Kasumi-1 (cell line): ENCODE measurements at regions not wholly inside any gene's neighbourhood (a gene's known extent, or its start where the extent isn't known, plus 50 kb on each side); places are given as distances from the start of the nearest gene placed in this dataset.

Source experiments
- DNase-seq, 2 experiments: peaks; one replicate each; lab custom pipeline; 2025; lab: John Stamatoyannopoulos, UW

DNA sequence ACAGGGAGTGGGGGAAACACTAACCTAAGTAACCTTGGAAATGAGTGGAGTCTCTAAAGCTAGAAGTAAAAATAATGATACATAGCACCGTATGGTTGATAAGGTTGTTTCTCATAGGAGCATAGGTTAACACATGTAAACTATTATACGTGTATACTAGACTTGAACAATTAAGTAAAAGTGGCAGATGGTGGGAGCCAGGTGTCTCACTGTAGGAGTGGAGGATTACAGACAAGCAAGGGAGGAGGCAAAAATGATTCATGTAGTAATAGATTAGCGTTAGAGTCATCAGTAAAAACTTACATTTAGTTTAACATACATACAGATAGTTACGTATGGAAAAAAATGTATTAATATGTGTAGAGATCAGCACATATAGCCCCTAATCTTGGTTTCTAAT lies 138.4 kb upstream of the DSCAM start:
- DNase-seq, result no peak

DNA sequence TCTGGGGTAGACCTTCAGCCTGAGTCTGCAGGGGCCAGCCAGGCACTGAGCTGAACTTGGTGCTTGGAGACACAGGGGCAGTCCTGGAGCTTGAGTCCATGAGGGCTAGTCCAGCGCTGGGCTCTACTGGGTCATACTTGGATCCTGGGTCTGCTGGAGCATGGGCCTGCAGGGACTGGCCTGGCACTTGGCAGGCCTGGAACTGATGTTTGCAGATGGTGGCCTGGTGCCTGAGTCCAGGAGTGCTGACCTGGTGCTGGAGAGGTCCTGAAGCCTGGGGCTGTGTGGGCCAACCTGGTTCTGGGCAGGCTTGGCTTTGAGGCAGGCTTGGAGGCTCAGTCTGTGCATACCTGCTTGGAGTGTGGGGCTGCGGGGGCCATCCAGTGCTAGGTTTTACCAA lies 143.4 kb upstream of the DSCAM start:
- no peak for DNase-seq

GRCh38 chr21:40997831-40998230 lies 150.9 kb upstream of the DSCAM start:
- DNase-seq, result no peak

GRCh38 chr21:41000838-41001237 lies 153.9 kb upstream of the DSCAM start:
- no peak for DNase-seq

GRCh38 chr21:41006636-41007035 lies 159.7 kb upstream of the DSCAM start:
- DNase-seq, result no peak

- no peak for DNase-seq
Measured at GRCh38 chr21:41008351-41008750, 159.6 kb upstream of the BACE2 start.

DNA sequence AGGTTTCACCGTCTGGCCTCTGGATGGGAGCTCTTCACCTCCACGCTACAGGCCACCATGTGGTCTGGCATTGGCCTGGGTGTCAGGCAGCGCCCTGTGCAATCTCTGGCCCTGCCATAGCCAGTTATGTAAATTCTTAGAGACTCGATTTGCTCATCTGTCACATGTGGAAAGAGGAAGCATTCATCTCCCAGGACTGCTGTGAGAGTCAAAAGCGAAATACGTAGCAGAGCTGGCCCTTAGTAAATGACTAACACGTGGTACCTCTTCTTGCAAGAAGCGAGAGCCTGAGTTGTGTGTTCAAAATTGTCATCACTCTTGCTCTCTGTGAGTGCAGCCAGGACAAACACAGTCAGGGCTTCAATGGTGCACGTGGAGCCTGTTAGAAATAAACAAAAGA lies 159.0 kb upstream of the BACE2 start:
- no peak for DNase-seq

GRCh38 chr21:41009398-41010100 lies 158.4 kb upstream of the BACE2 start:
- no peak for DNase-seq

DNA sequence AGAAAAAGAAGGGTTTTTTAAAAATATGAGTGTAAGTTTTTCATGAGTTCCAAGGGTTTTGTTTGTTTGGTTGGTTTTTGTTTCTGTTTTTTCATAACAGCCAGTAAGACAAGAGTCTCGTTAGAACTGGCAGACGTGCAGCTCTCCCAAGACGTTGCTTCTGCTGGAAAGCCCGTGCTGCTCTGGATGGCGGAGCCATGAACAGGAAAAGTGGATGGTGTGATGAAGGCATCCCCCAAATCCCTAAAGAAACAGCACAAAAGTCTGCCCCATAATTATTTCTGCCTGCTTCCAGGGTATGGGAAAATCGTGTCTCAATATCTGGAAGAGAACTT lies 157.9 kb upstream of the BACE2 start:
- DNase-seq, result no peak

DNA sequence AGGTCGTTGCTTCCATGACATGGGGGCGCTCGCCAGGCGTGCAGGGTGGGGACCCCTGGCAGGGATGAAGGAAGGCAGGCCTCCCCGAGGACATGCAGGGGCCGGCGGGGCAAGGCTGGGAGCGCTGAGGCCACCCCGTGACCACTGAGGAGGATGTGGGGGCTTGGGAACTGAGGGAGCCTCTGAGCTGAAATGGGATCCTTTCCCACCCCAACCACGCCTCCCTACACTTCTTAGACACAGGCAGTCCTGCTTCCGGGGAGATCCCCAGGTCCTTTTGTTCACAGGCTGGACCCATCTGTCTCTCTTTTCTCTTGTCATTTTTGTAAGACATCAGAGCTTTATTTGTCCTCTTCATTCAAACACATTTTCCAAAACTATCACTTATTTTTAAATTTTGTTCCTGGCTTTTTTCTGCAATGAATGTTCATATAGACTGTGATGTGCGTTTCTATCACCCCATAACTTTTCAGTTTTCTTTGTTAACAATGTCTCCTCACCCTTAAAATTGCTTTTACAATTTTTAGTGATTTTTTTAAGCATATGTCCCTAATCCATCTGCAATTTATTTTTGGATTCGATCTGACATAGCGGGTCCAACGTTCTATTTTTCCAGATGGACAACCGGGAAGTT lies 156.7 kb upstream of the BACE2 start:
- DNase-seq, result no peak

DNA sequence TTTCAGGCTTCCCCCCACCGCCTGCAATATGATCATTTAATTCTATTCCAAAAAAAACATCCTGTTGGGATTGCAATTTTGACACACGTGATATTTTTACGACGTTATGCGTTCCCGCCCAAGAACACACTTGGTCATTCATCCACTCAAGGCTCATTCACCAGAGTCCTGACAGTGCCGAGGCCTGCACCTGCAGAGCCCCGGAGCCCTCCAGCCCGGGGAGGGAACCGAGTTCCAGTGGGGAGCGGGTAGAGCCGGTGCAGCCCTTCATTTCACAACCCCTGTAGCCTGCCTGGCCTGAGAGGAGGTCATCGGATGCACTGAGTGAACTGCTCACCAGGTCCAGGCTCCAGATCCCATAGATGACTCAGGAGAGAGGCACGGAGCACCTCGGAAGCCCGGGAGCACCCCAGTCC lies 156.0 kb upstream of the BACE2 start:
- no peak for DNase-seq

DNA sequence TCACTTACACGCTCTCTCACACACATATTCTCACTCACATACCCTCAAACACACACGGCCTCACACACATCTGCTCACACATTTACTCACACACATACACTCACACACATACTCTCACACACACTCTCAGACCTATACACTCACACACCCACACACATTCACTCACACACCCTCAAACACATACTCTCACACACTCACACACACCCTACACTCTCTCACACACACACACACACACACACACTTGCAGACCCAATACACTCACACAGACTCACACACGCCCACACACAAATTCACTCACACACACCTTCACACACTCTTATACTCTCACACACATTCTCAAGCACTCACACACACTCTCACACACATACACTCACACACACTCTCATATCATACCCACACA lies 155.5 kb upstream of the BACE2 start:
- DNase-seq, result no peak

- no peak for DNase-seq
Measured at GRCh38 chr21:41016472-41016871, 151.5 kb upstream of the BACE2 start.

- no peak for DNase-seq
Measured at GRCh38 chr21:41018431-41018830, 149.5 kb upstream of the BACE2 start.

GRCh38 chr21:41023936-41024335 lies 144.0 kb upstream of the BACE2 start:
- no peak for DNase-seq

- no peak for DNase-seq
Measured at GRCh38 chr21:41024341-41024740, 143.6 kb upstream of the BACE2 start.

GRCh38 chr21:41024746-41025254 lies 143.2 kb upstream of the BACE2 start:
- no peak for DNase-seq

DNA sequence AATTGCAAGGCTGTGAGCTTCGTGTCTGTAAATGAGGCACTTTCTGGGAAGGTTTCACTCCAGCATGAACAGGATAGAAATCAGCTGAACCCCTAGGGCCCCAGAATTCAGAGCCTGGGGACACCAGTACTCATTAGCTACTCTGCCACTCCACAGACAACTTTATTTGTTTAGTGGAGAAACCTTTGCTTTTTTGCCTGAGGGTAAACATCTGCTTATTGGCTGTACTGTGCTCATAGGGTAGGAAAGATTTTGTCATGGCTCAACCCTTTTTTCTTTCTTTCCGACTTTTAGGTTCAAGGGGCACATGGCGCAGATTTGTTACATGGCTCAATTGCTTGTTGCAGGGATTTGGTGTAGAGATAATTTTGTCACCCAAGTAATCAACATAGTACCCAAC lies 138.4 kb upstream of the BACE2 start:
- no peak for DNase-seq

GRCh38 chr21:41031701-41032220 lies 136.2 kb upstream of the BACE2 start:
- DNase-seq, result no peak

- DNase-seq, result no peak
Measured at GRCh38 chr21:41032541-41032940, 135.4 kb upstream of the BACE2 start.

DNA sequence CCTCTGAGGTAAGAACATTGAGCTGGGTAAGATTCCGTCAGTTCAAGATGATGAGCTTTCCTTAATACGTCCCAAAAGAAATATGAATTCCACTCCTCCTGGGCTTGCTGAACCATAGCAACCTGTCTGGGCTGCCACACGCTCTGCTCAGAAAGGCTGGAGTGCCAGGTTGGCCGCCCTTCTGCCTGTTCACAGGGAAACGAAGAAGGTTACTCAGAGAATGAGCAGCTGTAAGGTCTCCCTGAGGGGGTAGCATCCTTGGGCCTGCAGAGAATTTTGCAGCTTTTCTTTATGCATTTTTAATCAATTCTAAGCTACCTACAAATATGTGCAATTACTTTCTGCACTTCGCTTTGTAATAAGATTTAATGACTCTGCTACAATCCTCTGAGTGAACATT lies 130.7 kb upstream of the BACE2 start:
- no peak for DNase-seq

DNA sequence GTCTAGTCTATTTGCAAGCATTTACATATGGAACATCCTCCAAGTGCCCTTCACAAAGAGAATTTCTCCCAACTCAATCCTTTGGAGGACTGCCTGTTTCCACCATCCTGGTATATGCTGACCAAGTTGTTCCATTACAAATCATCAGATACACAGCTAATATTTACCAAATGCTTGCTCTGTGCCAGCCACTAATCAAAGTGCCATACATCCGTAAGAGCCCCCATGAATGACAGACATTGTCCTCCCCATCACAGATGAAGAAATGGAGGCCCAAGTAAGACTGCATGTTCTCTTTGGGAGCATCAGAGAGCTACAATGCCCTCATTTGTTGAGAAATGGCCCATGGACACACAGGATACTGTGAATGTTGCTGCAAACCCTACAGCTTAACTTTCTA lies 130.0 kb upstream of the BACE2 start:
- DNase-seq, result no peak

DNA sequence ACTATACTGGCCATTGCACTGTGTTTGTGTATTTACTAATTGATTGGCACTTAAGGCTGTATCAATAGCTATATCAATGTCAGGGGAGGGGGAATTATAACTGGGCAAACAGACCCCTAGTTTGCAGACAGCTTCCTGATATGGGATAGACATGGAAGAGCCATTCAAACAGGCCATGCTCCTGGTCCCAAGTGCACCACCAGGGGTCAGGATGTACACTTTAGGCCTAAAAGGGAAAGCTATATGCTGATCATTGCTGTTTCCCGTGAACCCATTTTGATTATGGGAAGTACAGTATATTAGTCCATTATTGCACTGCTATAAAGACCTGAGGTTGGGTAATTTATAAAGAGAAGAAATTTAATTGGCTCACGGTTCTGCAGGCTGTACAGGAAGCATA lies 124.9 kb upstream of the BACE2 start:
- DNase-seq, result peak in 1 of 2 experiments; percentile 1
